GM18867 (cell line): ENCODE measurements at regions not wholly inside any gene's neighbourhood (a gene's known extent, or its start where the extent isn't known, plus 50 kb on each side); places are given as distances from the start of the nearest gene placed in this dataset.

Experiments
- ATAC-seq: cut with Tn5 transposase; IDR thresholded peaks from one replicate; pipeline ENCODE4 v1.9.1; 2021; ENCODE audit warnings: mild to moderate bottlenecking, moderate library complexity; ENCODE audit not compliant: unreplicated experiment

GRCh38 chrX:30504309-30504708 is 73.3 kb downstream of the TASL start:
- ATAC-seq: no peak

DNA sequence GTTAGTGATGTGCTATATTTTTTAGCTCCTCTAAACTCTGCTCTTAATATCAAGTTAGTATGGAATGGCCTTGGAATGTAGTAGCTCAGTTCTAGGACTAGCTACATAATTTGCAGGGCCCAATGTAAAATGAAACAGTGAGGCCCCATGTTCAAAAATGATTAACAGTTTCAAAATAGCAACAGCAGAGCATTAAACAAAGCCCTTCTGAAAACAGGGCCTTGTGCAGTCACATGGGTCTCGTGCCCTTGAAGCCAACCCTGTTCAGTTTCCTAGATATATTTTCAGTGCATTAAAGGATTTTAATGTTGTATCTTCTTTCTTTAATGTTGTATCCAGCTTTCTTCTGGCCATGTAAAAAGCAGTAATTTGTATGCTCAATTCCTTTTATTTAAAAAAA is 82.1 kb downstream of the TASL start:
- ATAC-seq: no peak

- no peak for ATAC-seq
These were observed 84.2 kb downstream of the TASL start for GRCh38 chrX:30493348-30493747.

- ATAC-seq: peak; percentile 50
These were observed 88.2 kb downstream of the TASL start for GRCh38 chrX:30489323-30489722.

GRCh38 chrX:30488092-30488491 is 89.5 kb downstream of the TASL start:
- ATAC-seq: peak; percentile 78

GRCh38 chrX:30483996-30484395 is 93.6 kb downstream of the TASL start:
- ATAC-seq: peak; percentile 80

- no peak for ATAC-seq
These were observed 109.1 kb downstream of the TASL start for GRCh38 chrX:30468471-30468870.
